ENCODE measurements at regions not wholly inside any gene's neighbourhood (a gene's known extent, or its start where the extent isn't known, plus 50 kb on each side); places are given as distances from the start of the nearest gene placed in this dataset.

DNA sequence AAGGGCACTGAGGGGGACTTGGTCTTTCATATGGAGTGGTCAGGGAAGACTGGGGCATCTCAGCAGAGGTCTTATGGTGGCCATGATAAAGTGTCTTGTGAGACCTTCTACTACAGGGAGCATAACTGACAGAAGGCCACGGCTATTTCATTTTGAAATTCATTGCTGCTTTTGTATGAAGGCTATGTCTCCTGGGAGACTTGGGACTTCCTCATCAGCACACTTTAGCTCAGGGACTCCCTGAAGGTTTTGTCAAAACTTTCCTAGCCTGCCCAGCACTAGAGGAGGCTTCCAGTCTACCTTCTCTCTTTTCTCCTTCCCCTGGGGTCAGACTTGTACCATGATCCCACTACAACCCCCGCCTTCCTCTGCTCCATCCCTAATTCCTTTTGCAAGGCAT lies 77.2 kb upstream of the RASGRF1 start:
- H2BK12ac ChIP-seq (ENCODE audit: low read length): no peak overlapping the region
- no CpG with 5 or more reads among the region's 2 CpGs for WGBS, 2 donors (ENCODE audit: extremely low coverage in 2 of 2, insufficient read length in 2 of 2, insufficient replicate concordance in 1 of 2)
- H3K79me1 ChIP-seq (ENCODE audit: low read depth, low read length): no peaks in the 10 kb centered on the region
- H2AFZ ChIP-seq (ENCODE audit: low read length): no peak overlapping the region
- peaks cover 0 to 13% (median 0%) of the 10 kb centered on the region in 3 experiments for H3K27me3 ChIP-seq (ENCODE audit: control insufficient read depth in 3 of 3, insufficient read depth in 3 of 3, low read depth in 1 of 3, low read length in 3 of 3)
- no peak overlapping the region for H2BK5ac ChIP-seq (ENCODE audit: low read length)
- H3K4me1 ChIP-seq (ENCODE audit: control insufficient read depth in 2 of 2, insufficient read depth in 1 of 2, low read depth in 1 of 2, low read length in 2 of 2): peaks cover 0 to 7% of the 10 kb centered on the region in 2 donors
- no peak overlapping the region for H4K91ac ChIP-seq (ENCODE audit: low read depth, low read length, poor library complexity)
- H3K9ac ChIP-seq (ENCODE audit: low read depth, low read length, poor library complexity): no peak overlapping the region
- H2BK15ac ChIP-seq (ENCODE audit: low read length): no peak overlapping the region
- peaks cover 0 to 2% of the 10 kb centered on the region in 2 donors for H3K9me3 ChIP-seq (replicated peaks in 1 of 2; ENCODE audit: control insufficient read depth in 2 of 2, insufficient read depth in 1 of 2, low read depth in 1 of 2, low read length in 2 of 2)
- no peaks in the 10 kb centered on the region for H3K36me3 ChIP-seq (replicated peaks in 1 of 2; ENCODE audit: control insufficient read depth in 2 of 2, insufficient read depth in 2 of 2, low read length in 2 of 2)
- no peak overlapping the region for H3K27ac ChIP-seq (replicated peaks; ENCODE audit: low read length)
- no peak overlapping the region for H3K4me3 ChIP-seq (ENCODE audit: low read length in 2 of 2)
- DNase-seq (ENCODE audit: low spot score): no peak
- no peak overlapping the region for H4K8ac ChIP-seq (ENCODE audit: low read depth, low read length)
- H3K23ac ChIP-seq (ENCODE audit: low read depth, low read length, poor library complexity): no peak overlapping the region
- H3K4me2 ChIP-seq (ENCODE audit: insufficient read depth, low read length, poor library complexity, severe bottlenecking): no peak overlapping the region
- H2AK5ac ChIP-seq (ENCODE audit: low read depth, low read length): no peak overlapping the region
- H2BK120ac ChIP-seq (ENCODE audit: low read depth, low read length): no peak overlapping the region
- H3K4ac ChIP-seq (ENCODE audit: low read length): no peak overlapping the region
- H3K18ac ChIP-seq (ENCODE audit: low read length): no peak overlapping the region
- no peak overlapping the region for H3K14ac ChIP-seq (ENCODE audit: low read length)

DNA sequence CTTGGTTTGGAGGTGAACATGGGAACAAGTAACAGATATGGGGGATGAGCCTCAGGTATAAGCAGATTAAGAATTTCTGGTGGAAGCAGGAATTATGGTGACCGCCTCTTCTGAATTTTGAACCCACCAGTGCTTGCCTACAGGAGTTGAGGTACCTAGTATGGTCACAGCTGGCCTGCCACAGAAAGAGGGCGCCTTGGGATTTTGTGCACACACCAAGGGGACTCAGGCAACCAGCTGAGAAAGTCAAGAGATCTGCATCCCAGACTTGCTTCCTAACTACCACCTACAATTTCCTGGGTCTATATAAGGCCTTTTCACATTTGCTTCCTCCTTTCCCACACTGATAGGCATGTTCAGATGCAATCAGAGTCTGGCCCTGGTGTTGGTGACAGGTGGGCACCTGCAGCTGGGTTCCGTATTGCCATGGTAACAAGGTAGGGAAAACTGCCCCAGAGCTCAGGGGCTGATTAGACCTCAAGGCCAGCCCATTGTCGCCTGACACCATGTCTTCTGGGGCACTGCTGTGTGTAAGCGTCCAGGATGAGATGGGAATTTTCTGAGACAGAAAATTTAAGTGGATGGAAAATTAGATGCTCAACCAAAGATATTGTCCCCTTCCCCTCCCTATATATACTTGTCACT lies 75.9 kb upstream of the RASGRF1 start:
- H4K91ac ChIP-seq (ENCODE audit: low read depth, low read length, poor library complexity): no peak overlapping the region
- no peaks in the 10 kb centered on the region for H3K79me1 ChIP-seq (ENCODE audit: low read depth, low read length)
- no peak for DNase-seq (ENCODE audit: low spot score)
- no peak overlapping the region for H2BK120ac ChIP-seq (ENCODE audit: low read depth, low read length)
- no peak overlapping the region for H2AFZ ChIP-seq (ENCODE audit: low read length)
- H3K23ac ChIP-seq (ENCODE audit: low read depth, low read length, poor library complexity): no peak overlapping the region
- no CpG with 5 or more reads among the region's 5 CpGs for WGBS, 2 donors (ENCODE audit: extremely low coverage in 2 of 2, insufficient read length in 2 of 2, insufficient replicate concordance in 1 of 2)
- no peak overlapping the region for H2BK5ac ChIP-seq (ENCODE audit: low read length)
- no peak overlapping the region for H3K4me3 ChIP-seq (ENCODE audit: low read length in 2 of 2)
- H2BK12ac ChIP-seq (ENCODE audit: low read length): no peak overlapping the region
- no peak overlapping the region for H3K27ac ChIP-seq (replicated peaks; ENCODE audit: low read length)
- H3K27me3 ChIP-seq (ENCODE audit: control insufficient read depth in 3 of 3, insufficient read depth in 3 of 3, low read depth in 1 of 3, low read length in 3 of 3): peaks cover 0 to 12% (median 0%) of the 10 kb centered on the region in 3 experiments
- no peak overlapping the region for H3K18ac ChIP-seq (ENCODE audit: low read length)
- peaks cover 0 to 2% of the 10 kb centered on the region in 2 donors for H3K9me3 ChIP-seq (replicated peaks in 1 of 2; ENCODE audit: control insufficient read depth in 2 of 2, insufficient read depth in 1 of 2, low read depth in 1 of 2, low read length in 2 of 2)
- no peak overlapping the region for H3K9ac ChIP-seq (ENCODE audit: low read depth, low read length, poor library complexity)
- no peak overlapping the region for H3K4me2 ChIP-seq (ENCODE audit: insufficient read depth, low read length, poor library complexity, severe bottlenecking)
- H4K8ac ChIP-seq (ENCODE audit: low read depth, low read length): no peak overlapping the region
- no peaks in the 10 kb centered on the region for H3K36me3 ChIP-seq (replicated peaks in 1 of 2; ENCODE audit: control insufficient read depth in 2 of 2, insufficient read depth in 2 of 2, low read length in 2 of 2)
- H2AK5ac ChIP-seq (ENCODE audit: low read depth, low read length): no peak overlapping the region
- H3K14ac ChIP-seq (ENCODE audit: low read length): no peak overlapping the region
- peaks cover 0 to 7% of the 10 kb centered on the region in 2 donors for H3K4me1 ChIP-seq (ENCODE audit: control insufficient read depth in 2 of 2, insufficient read depth in 1 of 2, low read depth in 1 of 2, low read length in 2 of 2)
- no peak overlapping the region for H3K4ac ChIP-seq (ENCODE audit: low read length)
- no peak overlapping the region for H2BK15ac ChIP-seq (ENCODE audit: low read length)

DNA sequence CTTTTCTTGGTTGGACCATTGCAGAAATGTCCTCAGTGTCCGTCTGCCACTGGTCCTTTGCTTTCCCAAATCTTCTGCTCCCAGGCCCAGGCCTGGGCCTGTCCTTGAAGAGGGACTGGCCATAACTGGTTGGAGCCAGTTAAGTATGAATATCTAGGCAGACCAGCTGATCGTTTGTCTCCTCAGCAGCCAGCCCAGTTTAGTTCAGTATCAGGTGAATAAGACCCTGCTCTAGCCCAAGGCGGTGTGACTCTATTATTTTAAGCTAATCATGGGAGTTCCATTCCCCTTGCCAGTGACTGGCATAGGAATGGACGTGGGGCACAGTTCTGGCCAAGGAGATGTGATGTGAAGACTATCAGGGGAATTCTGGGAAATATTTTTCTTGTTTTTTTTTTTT lies 73.9 kb upstream of the RASGRF1 start:
- Histone ChIP-seq H3K4me2 (ENCODE audit: insufficient read depth, low read length, poor library complexity, severe bottlenecking) (no peak overlapping the region), H3K4me1 (ENCODE audit: control insufficient read depth in 2 of 2, insufficient read depth in 1 of 2, low read depth in 1 of 2, low read length in 2 of 2) (peaks cover 0 to 7% of the 10 kb centered on the region in 2 donors), H4K91ac (ENCODE audit: low read depth, low read length, poor library complexity) (no peak overlapping the region), H3K9ac (ENCODE audit: low read depth, low read length, poor library complexity) (no peak overlapping the region), H3K18ac (ENCODE audit: low read length) (no peak overlapping the region), H3K79me1 (ENCODE audit: low read depth, low read length) (no peaks in the 10 kb centered on the region), H2BK5ac (ENCODE audit: low read length) (no peak overlapping the region), H3K27ac (replicated peaks; ENCODE audit: low read length) (no peak overlapping the region), H4K8ac (ENCODE audit: low read depth, low read length) (no peak overlapping the region), H2AFZ (ENCODE audit: low read length) (no peak overlapping the region), H2BK120ac (ENCODE audit: low read depth, low read length) (no peak overlapping the region), H2BK12ac (ENCODE audit: low read length) (no peak overlapping the region), H3K23ac (ENCODE audit: low read depth, low read length, poor library complexity) (no peak overlapping the region), H3K4me3 (ENCODE audit: low read length in 2 of 2) (no peak overlapping the region), H2BK15ac (ENCODE audit: low read length) (no peak overlapping the region), H3K4ac (ENCODE audit: low read length) (no peak overlapping the region), H3K14ac (ENCODE audit: low read length) (no peak overlapping the region), H3K27me3 (ENCODE audit: control insufficient read depth in 3 of 3, insufficient read depth in 3 of 3, low read depth in 1 of 3, low read length in 3 of 3) (peaks cover 0 to 7% (median 0%) of the 10 kb centered on the region in 3 experiments), H2AK5ac (ENCODE audit: low read depth, low read length) (no peak overlapping the region), H3K9me3 (replicated peaks in 1 of 2; ENCODE audit: control insufficient read depth in 2 of 2, insufficient read depth in 1 of 2, low read depth in 1 of 2, low read length in 2 of 2) (peaks cover 0 to 2% of the 10 kb centered on the region in 2 donors), H3K36me3 (replicated peaks in 1 of 2; ENCODE audit: control insufficient read depth in 2 of 2, insufficient read depth in 2 of 2, low read length in 2 of 2) (no peaks in the 10 kb centered on the region)
- DNase-seq (ENCODE audit: low spot score): no peak
- WGBS, 2 donors (ENCODE audit: extremely low coverage in 2 of 2, insufficient read length in 2 of 2, insufficient replicate concordance in 1 of 2): no CpG with 5 or more reads among the region's 4 CpGs

- Histone ChIP-seq H3K4me2 (ENCODE audit: insufficient read depth, low read length, poor library complexity, severe bottlenecking) (no peak overlapping the region), H2BK5ac (ENCODE audit: low read length) (no peak overlapping the region), H3K4me1 (ENCODE audit: control insufficient read depth in 2 of 2, insufficient read depth in 1 of 2, low read depth in 1 of 2, low read length in 2 of 2) (peaks cover 0 to 4% of the 10 kb centered on the region in 2 donors), H2BK120ac (ENCODE audit: low read depth, low read length) (no peak overlapping the region), H4K8ac (ENCODE audit: low read depth, low read length) (no peak overlapping the region), H2AK5ac (ENCODE audit: low read depth, low read length) (no peak overlapping the region), H3K4me3 (ENCODE audit: low read length in 2 of 2) (no peak overlapping the region), H3K18ac (ENCODE audit: low read length) (no peak overlapping the region), H3K14ac (ENCODE audit: low read length) (no peak overlapping the region), H3K27ac (replicated peaks; ENCODE audit: low read length) (no peak overlapping the region), H3K9ac (ENCODE audit: low read depth, low read length, poor library complexity) (no peak overlapping the region), H3K23ac (ENCODE audit: low read depth, low read length, poor library complexity) (no peak overlapping the region), H3K27me3 (ENCODE audit: control insufficient read depth in 3 of 3, insufficient read depth in 3 of 3, low read depth in 1 of 3, low read length in 3 of 3) (peaks cover 0 to 7% (median 0%) of the 10 kb centered on the region in 3 experiments), H4K91ac (ENCODE audit: low read depth, low read length, poor library complexity) (no peak overlapping the region), H3K4ac (ENCODE audit: low read length) (no peak overlapping the region), H3K9me3 (replicated peaks in 1 of 2; ENCODE audit: control insufficient read depth in 2 of 2, insufficient read depth in 1 of 2, low read depth in 1 of 2, low read length in 2 of 2) (peaks cover 0 to 2% of the 10 kb centered on the region in 2 donors), H3K36me3 (replicated peaks in 1 of 2; ENCODE audit: control insufficient read depth in 2 of 2, insufficient read depth in 2 of 2, low read length in 2 of 2) (no peaks in the 10 kb centered on the region), H2AFZ (ENCODE audit: low read length) (no peak overlapping the region), H3K79me1 (ENCODE audit: low read depth, low read length) (no peaks in the 10 kb centered on the region), H2BK15ac (ENCODE audit: low read length) (no peak overlapping the region), H2BK12ac (ENCODE audit: low read length) (no peak overlapping the region)
- no peak for DNase-seq (ENCODE audit: low spot score)
- WGBS, 2 donors (ENCODE audit: extremely low coverage in 2 of 2, insufficient read length in 2 of 2, insufficient replicate concordance in 1 of 2): no CpG with 5 or more reads among the region's 4 CpGs
Measured at GRCh38 chr15:79164043-79164442, 73.5 kb upstream of the RASGRF1 start.
